ENCODE measurements at regions not wholly inside any gene's neighbourhood (a gene's known extent, or its start where the extent isn't known, plus 50 kb on each side); places are given as distances from the start of the nearest gene placed in this dataset.

DNA sequence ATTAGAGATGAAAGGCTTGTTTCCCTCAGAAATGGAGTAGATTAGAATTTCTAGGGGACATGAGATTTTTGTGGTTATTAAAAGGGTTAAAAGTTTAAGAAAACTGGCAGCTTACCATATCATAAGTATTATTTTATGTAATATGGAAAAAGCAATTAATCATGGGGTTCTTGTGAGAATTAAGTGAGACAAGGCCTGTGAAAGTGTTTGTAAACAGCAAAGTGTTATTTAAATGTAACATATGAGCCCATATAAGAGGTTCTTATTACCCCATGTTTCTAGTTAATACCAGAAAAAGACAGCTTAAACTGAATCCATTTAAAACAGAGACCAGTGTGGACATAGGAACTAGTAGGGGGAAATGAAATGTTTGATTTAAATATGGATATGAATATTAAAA, 241.1 kb upstream of the PIK3R1 start:
- no peaks in the 10 kb centered on the region for H3K4me1 ChIP-seq
- no peaks in the 10 kb centered on the region for H3K36me3 ChIP-seq
- no peak overlapping the region for H3K4me3 ChIP-seq
- no peak overlapping the region for H3K27ac ChIP-seq
- no peaks in the 10 kb centered on the region for H4K20me1 ChIP-seq (ENCODE audit: low read depth)
- no peak overlapping the region for H3K9ac ChIP-seq
- no peaks in the 10 kb centered on the region for H3K79me2 ChIP-seq (ENCODE audit: low read depth)
- H3K4me2 ChIP-seq, result no peak overlapping the region
- H3K9me3 ChIP-seq (ENCODE audit: low read depth), result no peaks in the 10 kb centered on the region
- Mint-ChIP-seq H3K9me3 (no peaks in the 10 kb centered on the region), H3K36me3 (no peaks in the 10 kb centered on the region), H3K4me1 (no peaks in the 10 kb centered on the region), H3K27ac (no peak overlapping the region), H3K27me3 (ENCODE audit: insufficient read depth, low read depth) (peaks cover 3% of the 10 kb centered on the region), H3K4me3 (no peak overlapping the region)
- H2AFZ ChIP-seq (replicated peaks), result no peak overlapping the region
- TF ChIP-seq EZH2phosphoT487 (IDR thresholded peaks at IDR 0.05) (no peak), EZH2 (IDR thresholded peaks at IDR 0.05) (no peak)
- TF ChIP-seq, protein P1, sequence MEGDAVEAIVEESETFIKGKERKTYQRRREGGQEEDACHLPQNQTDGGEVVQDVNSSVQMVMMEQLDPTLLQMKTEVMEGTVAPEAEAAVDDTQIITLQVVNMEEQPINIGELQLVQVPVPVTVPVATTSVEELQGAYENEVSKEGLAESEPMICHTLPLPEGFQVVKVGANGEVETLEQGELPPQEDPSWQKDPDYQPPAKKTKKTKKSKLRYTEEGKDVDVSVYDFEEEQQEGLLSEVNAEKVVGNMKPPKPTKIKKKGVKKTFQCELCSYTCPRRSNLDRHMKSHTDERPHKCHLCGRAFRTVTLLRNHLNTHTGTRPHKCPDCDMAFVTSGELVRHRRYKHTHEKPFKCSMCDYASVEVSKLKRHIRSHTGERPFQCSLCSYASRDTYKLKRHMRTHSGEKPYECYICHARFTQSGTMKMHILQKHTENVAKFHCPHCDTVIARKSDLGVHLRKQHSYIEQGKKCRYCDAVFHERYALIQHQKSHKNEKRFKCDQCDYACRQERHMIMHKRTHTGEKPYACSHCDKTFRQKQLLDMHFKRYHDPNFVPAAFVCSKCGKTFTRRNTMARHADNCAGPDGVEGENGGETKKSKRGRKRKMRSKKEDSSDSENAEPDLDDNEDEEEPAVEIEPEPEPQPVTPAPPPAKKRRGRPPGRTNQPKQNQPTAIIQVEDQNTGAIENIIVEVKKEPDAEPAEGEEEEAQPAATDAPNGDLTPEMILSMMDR (IDR thresholded peaks at IDR 0.05), result no peak
- no peaks in the 10 kb centered on the region for H3F3A ChIP-seq (ENCODE audit: low read depth)
- no peaks in the 10 kb centered on the region for H3K27me3 ChIP-seq
- DNase-seq (ENCODE audit: low spot score), result no peak

DNA sequence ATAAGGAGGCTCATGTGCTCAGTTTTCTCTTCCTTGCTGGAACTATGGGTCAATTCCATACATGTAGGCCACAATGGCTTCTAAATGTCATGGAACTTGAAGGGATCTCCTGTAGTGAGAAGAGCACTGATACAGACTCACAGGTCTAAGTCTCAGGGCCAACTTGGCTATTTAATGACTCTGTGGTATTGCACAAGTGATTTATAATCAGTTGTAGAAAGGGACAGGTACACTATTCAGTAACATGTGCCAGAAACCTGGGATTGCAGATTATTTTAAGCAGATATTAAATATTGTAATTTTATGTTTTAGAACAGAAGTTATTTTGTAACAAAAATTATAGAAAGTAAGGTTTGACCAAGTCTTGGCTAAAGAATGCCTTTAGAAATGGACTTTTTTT, 241.5 kb upstream of the PIK3R1 start:
- no peaks in the 10 kb centered on the region for H3K36me3 Mint-ChIP-seq

DNA sequence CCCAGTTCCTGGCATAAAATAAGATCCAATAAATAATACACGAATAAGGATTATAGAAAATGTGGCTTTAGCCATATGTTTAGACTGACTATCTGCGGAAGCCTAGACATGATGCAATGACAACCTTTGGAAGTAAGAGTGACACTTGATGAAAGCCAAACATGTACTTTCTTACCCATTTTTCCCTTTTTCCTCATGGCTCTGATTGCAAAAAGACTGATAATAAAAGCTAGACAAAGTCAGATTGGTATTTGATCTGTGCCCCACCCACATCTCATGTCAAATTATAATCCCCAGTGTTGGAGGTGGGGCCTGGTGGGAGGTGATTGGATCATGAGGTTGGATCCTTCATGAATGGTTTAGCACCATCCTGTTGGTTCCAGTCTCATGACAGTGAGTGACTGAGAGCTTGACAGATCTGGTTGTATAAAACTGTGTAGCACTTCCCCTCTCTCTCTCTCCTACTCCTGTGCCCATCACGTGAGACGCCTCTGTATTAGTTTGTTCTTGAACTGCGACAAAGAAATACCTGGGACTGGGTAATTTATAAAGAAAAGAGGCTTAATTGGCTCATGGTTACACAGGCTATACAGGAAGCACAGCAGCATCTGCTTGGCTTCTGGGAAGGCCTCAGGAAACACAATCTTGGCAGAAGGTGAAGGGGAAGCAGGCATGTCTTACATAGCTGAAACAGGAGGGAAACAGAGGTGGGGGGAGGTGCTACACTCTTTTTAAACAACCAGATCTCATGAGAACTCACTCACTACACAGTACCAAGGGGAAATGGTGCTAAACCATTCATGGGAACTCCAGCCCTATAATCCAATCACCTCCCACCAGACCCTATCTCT, 243.4 kb upstream of the PIK3R1 start:
- no peak overlapping the region for H3K4me3 ChIP-seq
- Mint-ChIP-seq H3K27ac (no peak overlapping the region), H3K4me1 (no peaks in the 10 kb centered on the region), H3K4me3 (no peak overlapping the region), H3K36me3 (no peaks in the 10 kb centered on the region), H3K27me3 (ENCODE audit: insufficient read depth, low read depth) (peaks cover 3% of the 10 kb centered on the region), H3K9me3 (no peaks in the 10 kb centered on the region)
- no peak overlapping the region for H3K9ac ChIP-seq
- no peaks in the 10 kb centered on the region for H3K27me3 ChIP-seq
- H3K27ac ChIP-seq, result no peak overlapping the region
- H3K4me1 ChIP-seq, result no peaks in the 10 kb centered on the region
- H3K4me2 ChIP-seq, result no peak overlapping the region
- TF ChIP-seq, protein P1 (IDR thresholded peaks at IDR 0.05), result no peak
- TF ChIP-seq EZH2 (IDR thresholded peaks at IDR 0.05) (no peak), EZH2phosphoT487 (IDR thresholded peaks at IDR 0.05) (no peak)
- H2AFZ ChIP-seq (replicated peaks), result no peak overlapping the region
- no peaks in the 10 kb centered on the region for H4K20me1 ChIP-seq (ENCODE audit: low read depth)
- H3K79me2 ChIP-seq (ENCODE audit: low read depth), result no peaks in the 10 kb centered on the region
- DNase-seq (ENCODE audit: low spot score), result no peak
- H3K36me3 ChIP-seq, result no peaks in the 10 kb centered on the region
- no peaks in the 10 kb centered on the region for H3K9me3 ChIP-seq (ENCODE audit: low read depth)
- H3F3A ChIP-seq (ENCODE audit: low read depth), result no peaks in the 10 kb centered on the region

More for the DNA sequence above, 241.5 kb upstream of the PIK3R1 start:
- Histone ChIP-seq H3K36me3 (no peaks in the 10 kb centered on the region), H3F3A (ENCODE audit: low read depth) (no peaks in the 10 kb centered on the region), H3K79me2 (ENCODE audit: low read depth) (no peaks in the 10 kb centered on the region), H3K4me1 (no peaks in the 10 kb centered on the region), H2AFZ (replicated peaks) (no peak overlapping the region), H3K9ac (no peak overlapping the region), H3K9me3 (ENCODE audit: low read depth) (no peaks in the 10 kb centered on the region), H3K4me2 (no peak overlapping the region), H4K20me1 (ENCODE audit: low read depth) (no peaks in the 10 kb centered on the region), H3K4me3 (no peak overlapping the region), H3K27me3 (no peaks in the 10 kb centered on the region), H3K27ac (no peak overlapping the region)
- H3K4me3 Mint-ChIP-seq, result no peak overlapping the region
- H3K27me3 Mint-ChIP-seq (ENCODE audit: insufficient read depth, low read depth), result peaks cover 3% of the 10 kb centered on the region
- no peak for DNase-seq (ENCODE audit: low spot score)
- no peaks in the 10 kb centered on the region for H3K4me1 Mint-ChIP-seq
- H3K27ac Mint-ChIP-seq, result no peak overlapping the region
- TF ChIP-seq EZH2 (IDR thresholded peaks at IDR 0.05) (no peak), EZH2phosphoT487 (IDR thresholded peaks at IDR 0.05) (no peak)
- TF ChIP-seq, protein P1 (IDR thresholded peaks at IDR 0.05), result no peak
- H3K9me3 Mint-ChIP-seq, result no peaks in the 10 kb centered on the region

Data from neural progenitor cell (in vitro differentiated cells).